Large intestine (tissue), 3 donors: ENCODE measurements at regions not wholly inside any gene's neighbourhood (a gene's known extent, or its start where the extent isn't known, plus 50 kb on each side); places are given as distances from the start of the nearest gene placed in this dataset.
A peak's percentile ranks its signal among the peaks of the same experiment; 100 is the strongest.
"Not testable (repeated sequence)": the region's sequence is repeated elsewhere in the genome, so short reads cannot be mapped to it uniquely, and the experiment has no call there.

Source experiments
- DNase-seq, 2 donors: peaks; one replicate each; pipeline versions ENCODE4 v3.0.0 to v3.0.0-alpha.2; 2013
- H3K27ac ChIP-seq: one replicate; pipeline ENCODE4 v1.5.1; 2013; ENCODE audit warnings: low read length
- H3K27me3 ChIP-seq: 2 replicates; pipeline ENCODE4 v1.6.1; 2013; ENCODE audit warnings: low read length; ENCODE audit not compliant: control insufficient read depth, insufficient read depth
- H3K36me3 ChIP-seq: 2 replicates; pipeline ENCODE4 v1.6.1; 2013; ENCODE audit warnings: low read length; ENCODE audit not compliant: control insufficient read depth, insufficient read depth
- H3K4me1 ChIP-seq: one replicate; pipeline ENCODE4 v1.6.1; 2013; ENCODE audit warnings: low read length; ENCODE audit not compliant: control insufficient read depth, insufficient read depth
- H3K4me3 ChIP-seq: one replicate; pipeline ENCODE4 v1.5.1; 2013; ENCODE audit warnings: low read length
- H3K9me3 ChIP-seq: one replicate; pipeline ENCODE4 v1.6.1; 2013; ENCODE audit warnings: mild to moderate bottlenecking, low read depth, low read length, moderate library complexity; ENCODE audit not compliant: control insufficient read depth
- WGBS: methylation state at CpG from one replicate; pipeline ENCODE4 v1.1.5; 2013; ENCODE audit warnings: low lambda C conversion rate; ENCODE audit not compliant: insufficient coverage; 5-methylcytosine and 5-hydroxymethylcytosine counted together

- DNase-seq, result no peak
- Histone ChIP-seq H3K27ac (no peak overlapping the region), H3K27me3 (no peaks in the 10 kb centered on the region), H3K9me3 (no peaks in the 10 kb centered on the region), H3K4me1 (peaks cover 7% of the 10 kb centered on the region), H3K36me3 (no peaks in the 10 kb centered on the region), H3K4me3 (no peak overlapping the region)
- WGBS, result 95% methylated on average over 2 of the region's 3 CpGs
Measured at GRCh38 chr12:59370933-59371332, 224.9 kb upstream of the SLC16A7 start.

GRCh38 chr12:59365133-59365532, 230.7 kb upstream of the SLC16A7 start:
- no peak overlapping the region for H3K27ac ChIP-seq
- DNase-seq, result peak in 1 of 2 donors; percentile 32
- 0% methylated on average over 1 of the region's 2 CpGs for WGBS

GRCh38 chr12:59357811-59358210, 238.0 kb upstream of the SLC16A7 start:
- Histone ChIP-seq H3K4me1 (no peaks in the 10 kb centered on the region), H3K27ac (no peak overlapping the region), H3K27me3 (no peaks in the 10 kb centered on the region), H3K4me3 (no peak overlapping the region), H3K9me3 (no peaks in the 10 kb centered on the region), H3K36me3 (no peaks in the 10 kb centered on the region)
- no CpG with 5 or more reads among the region's 1 CpG for WGBS
- no peak for DNase-seq

More at GRCh38 chr12:59365133-59365532, 230.7 kb upstream of the SLC16A7 start:
- Histone ChIP-seq H3K9me3 (no peaks in the 10 kb centered on the region), H3K4me3 (no peak overlapping the region), H3K4me1 (peaks cover 7% of the 10 kb centered on the region), H3K36me3 (no peaks in the 10 kb centered on the region), H3K27me3 (no peaks in the 10 kb centered on the region)

GRCh38 chr12:59346248-59346647, 249.6 kb upstream of the SLC16A7 start:
- not testable (repeated sequence) for H3K27me3 ChIP-seq, H3K4me3 ChIP-seq, H3K9me3 ChIP-seq, H3K4me1 ChIP-seq, H3K36me3 ChIP-seq, H3K27ac ChIP-seq, DNase-seq
- 70% methylated on average over 2 of the region's 5 CpGs for WGBS

- H3K4me1 ChIP-seq, result peaks cover 4% of the 10 kb centered on the region
- H3K36me3 ChIP-seq, result no peaks in the 10 kb centered on the region
- H3K4me3 ChIP-seq, result no peak overlapping the region
- no peak for DNase-seq
- no peaks in the 10 kb centered on the region for H3K9me3 ChIP-seq
- WGBS, result 83% methylated on average over 1 of the region's 4 CpGs
- no peaks in the 10 kb centered on the region for H3K27me3 ChIP-seq
- H3K27ac ChIP-seq, result no peak overlapping the region
Measured at GRCh38 chr12:59345406-59345805, 250.4 kb upstream of the SLC16A7 start.

GRCh38 chr12:59344224-59344623, 251.6 kb upstream of the SLC16A7 start:
- no CpG with 5 or more reads among the region's 1 CpG for WGBS
- H3K27me3 ChIP-seq, result no peaks in the 10 kb centered on the region
- H3K9me3 ChIP-seq, result no peaks in the 10 kb centered on the region
- H3K4me1 ChIP-seq, result peaks cover 4% of the 10 kb centered on the region
- no peak overlapping the region for H3K27ac ChIP-seq
- DNase-seq, result no peak
- H3K36me3 ChIP-seq, result no peaks in the 10 kb centered on the region
- H3K4me3 ChIP-seq, result no peak overlapping the region

- no peaks in the 10 kb centered on the region for H3K9me3 ChIP-seq
- H3K4me1 ChIP-seq, result no peaks in the 10 kb centered on the region
- H3K4me3 ChIP-seq, result no peak overlapping the region
- WGBS, result no CpG with 5 or more reads among the region's 2 CpGs
- DNase-seq, result no peak
- H3K36me3 ChIP-seq, result no peaks in the 10 kb centered on the region
- no peak overlapping the region for H3K27ac ChIP-seq
- no peaks in the 10 kb centered on the region for H3K27me3 ChIP-seq
Measured at GRCh38 chr12:59329462-59329861, 266.4 kb upstream of the SLC16A7 start.

- not testable (repeated sequence) for H3K27ac ChIP-seq, H3K9me3 ChIP-seq, H3K27me3 ChIP-seq, H3K4me3 ChIP-seq, H3K36me3 ChIP-seq, H3K4me1 ChIP-seq, DNase-seq
- no CpG with 5 or more reads among the region's 15 CpGs for WGBS
Measured at GRCh38 chr12:59328395-59329075, 267.3 kb upstream of the SLC16A7 start.

- WGBS, result no CpG with 5 or more reads among the region's 12 CpGs
- H3K9me3 ChIP-seq, H3K4me3 ChIP-seq, H3K4me1 ChIP-seq, H3K27ac ChIP-seq, H3K36me3 ChIP-seq, H3K27me3 ChIP-seq, DNase-seq: not testable (repeated sequence)
Measured at GRCh38 chr12:59326457-59326856, 269.4 kb upstream of the SLC16A7 start.

GRCh38 chr12:59322473-59322872, 273.4 kb upstream of the SLC16A7 start:
- no peak for DNase-seq
- H3K36me3 ChIP-seq, result no peaks in the 10 kb centered on the region
- H3K27ac ChIP-seq, result no peak overlapping the region
- WGBS, result no CpG with 5 or more reads among the region's 2 CpGs
- H3K4me3 ChIP-seq, result no peak overlapping the region
- H3K9me3 ChIP-seq, result no peaks in the 10 kb centered on the region
- H3K4me1 ChIP-seq, result no peaks in the 10 kb centered on the region
- no peaks in the 10 kb centered on the region for H3K27me3 ChIP-seq

- no peak overlapping the region for H3K4me3 ChIP-seq
- no peak for DNase-seq
- H3K4me1 ChIP-seq, result no peaks in the 10 kb centered on the region
- no peaks in the 10 kb centered on the region for H3K36me3 ChIP-seq
- H3K9me3 ChIP-seq, result no peaks in the 10 kb centered on the region
- H3K27me3 ChIP-seq, result no peaks in the 10 kb centered on the region
- H3K27ac ChIP-seq, result no peak overlapping the region
- WGBS, result no CpG with 5 or more reads among the region's 1 CpG
Measured at GRCh38 chr12:59321278-59321677, 274.6 kb upstream of the SLC16A7 start.
